ENCODE measurements at regions not wholly inside any gene's neighbourhood (a gene's known extent, or its start where the extent isn't known, plus 50 kb on each side); places are given as distances from the start of the nearest gene placed in this dataset.

DNA sequence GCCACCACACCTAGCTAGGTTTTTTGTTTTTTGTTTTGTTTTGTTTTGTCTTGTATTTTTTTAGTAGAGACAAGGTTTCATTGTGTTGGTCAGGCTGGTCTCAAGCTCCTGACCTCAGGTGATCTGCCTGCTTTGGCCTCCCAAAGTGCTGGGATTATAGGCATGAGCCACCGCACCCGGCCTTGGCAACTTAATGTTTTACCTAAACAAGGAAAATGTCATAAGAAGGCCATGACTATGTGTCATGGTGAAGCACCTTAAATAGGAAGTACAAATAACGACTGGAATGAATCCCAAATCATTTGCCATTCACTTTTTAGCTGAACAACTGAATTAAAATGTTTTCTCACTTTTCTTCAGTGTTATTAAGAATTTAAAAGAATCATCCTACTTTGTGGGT, 465.2 kb downstream of the KCTD12 start:
- TF ChIP-seq EP300 (IDR thresholded peaks at IDR 0.05), result no peak
- no peak for TF ChIP-seq POLR2A (IDR thresholded peaks at IDR 0.05)
- TF ChIP-seq, protein P1, sequence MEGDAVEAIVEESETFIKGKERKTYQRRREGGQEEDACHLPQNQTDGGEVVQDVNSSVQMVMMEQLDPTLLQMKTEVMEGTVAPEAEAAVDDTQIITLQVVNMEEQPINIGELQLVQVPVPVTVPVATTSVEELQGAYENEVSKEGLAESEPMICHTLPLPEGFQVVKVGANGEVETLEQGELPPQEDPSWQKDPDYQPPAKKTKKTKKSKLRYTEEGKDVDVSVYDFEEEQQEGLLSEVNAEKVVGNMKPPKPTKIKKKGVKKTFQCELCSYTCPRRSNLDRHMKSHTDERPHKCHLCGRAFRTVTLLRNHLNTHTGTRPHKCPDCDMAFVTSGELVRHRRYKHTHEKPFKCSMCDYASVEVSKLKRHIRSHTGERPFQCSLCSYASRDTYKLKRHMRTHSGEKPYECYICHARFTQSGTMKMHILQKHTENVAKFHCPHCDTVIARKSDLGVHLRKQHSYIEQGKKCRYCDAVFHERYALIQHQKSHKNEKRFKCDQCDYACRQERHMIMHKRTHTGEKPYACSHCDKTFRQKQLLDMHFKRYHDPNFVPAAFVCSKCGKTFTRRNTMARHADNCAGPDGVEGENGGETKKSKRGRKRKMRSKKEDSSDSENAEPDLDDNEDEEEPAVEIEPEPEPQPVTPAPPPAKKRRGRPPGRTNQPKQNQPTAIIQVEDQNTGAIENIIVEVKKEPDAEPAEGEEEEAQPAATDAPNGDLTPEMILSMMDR (IDR thresholded peaks at IDR 0.05), result no peak
- WGBS, 3 donors, result 78 to 96% (median 94%) methylated on average over 3 of the region's 3 CpGs
- no peak for DNase-seq
- H3K36me3 ChIP-seq, result no peaks in the 10 kb centered on the region
- H3K27me3 ChIP-seq, result no peaks in the 10 kb centered on the region
- intact Hi-C loops (cut with DNase I), result no loop called here
- H3K9me3 ChIP-seq, result no peaks in the 10 kb centered on the region
- H3K27ac ChIP-seq, result no peak overlapping the region
- H3K4me3 ChIP-seq, result no peak overlapping the region
- no peaks in the 10 kb centered on the region for H3K4me1 ChIP-seq (ENCODE audit: insufficient read depth)

DNA sequence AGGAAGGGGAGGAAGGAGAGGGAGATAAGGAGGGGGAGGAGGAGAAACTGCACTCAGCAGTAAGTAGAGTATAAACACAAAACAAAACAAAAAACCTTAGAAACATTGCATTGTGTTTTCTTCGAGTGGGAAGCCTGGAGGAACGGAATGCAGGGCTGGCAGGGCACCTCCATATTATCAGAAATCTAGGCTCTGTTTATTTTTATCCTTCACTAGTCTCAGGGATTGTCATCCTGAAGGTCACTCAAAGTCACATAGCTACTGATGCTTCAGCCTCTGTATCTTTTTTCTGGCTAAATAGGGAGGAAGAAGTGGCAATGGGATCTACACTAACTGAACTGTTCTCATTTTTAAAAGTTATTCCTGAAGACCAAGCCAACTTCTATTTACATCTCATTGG, 467.8 kb downstream of the KCTD12 start:
- H3K27me3 ChIP-seq, result no peaks in the 10 kb centered on the region
- TF ChIP-seq EP300 (IDR thresholded peaks at IDR 0.05), result no peak
- TF ChIP-seq POLR2A (IDR thresholded peaks at IDR 0.05), result no peak
- TF ChIP-seq, protein P1 (IDR thresholded peaks at IDR 0.05), result no peak
- no peaks in the 10 kb centered on the region for H3K9me3 ChIP-seq
- H3K4me1 ChIP-seq (ENCODE audit: insufficient read depth), result no peaks in the 10 kb centered on the region
- 22 to 25% (median 22%) methylated on average over 2 of the region's 2 CpGs for WGBS, 3 donors
- no peak for DNase-seq
- intact Hi-C loops (cut with DNase I), result no loop called here
- no peak overlapping the region for H3K4me3 ChIP-seq
- H3K36me3 ChIP-seq, result no peaks in the 10 kb centered on the region
- H3K27ac ChIP-seq, result no peak overlapping the region

DNA sequence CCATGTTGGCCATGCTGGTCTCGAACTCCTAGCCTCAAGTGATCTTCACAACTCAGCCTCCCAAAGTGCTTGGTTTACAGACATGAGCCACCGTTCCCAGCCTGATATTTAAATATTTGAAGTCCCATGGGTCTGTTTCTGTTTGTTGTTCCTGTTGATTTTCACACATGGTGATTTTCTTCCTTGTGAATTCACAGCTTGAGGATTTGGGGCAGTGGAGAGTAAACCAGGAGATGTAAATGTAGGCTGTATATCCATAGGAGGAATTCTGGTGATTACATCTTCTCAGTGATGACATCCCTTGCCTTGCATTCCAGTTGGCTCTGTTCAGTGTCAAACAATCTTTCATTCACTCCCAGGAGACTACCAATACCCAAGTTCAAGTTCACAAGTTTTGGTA, 471.9 kb downstream of the KCTD12 start:
- 77 to 90% (median 80%) methylated on average over 2 of the region's 2 CpGs for WGBS, 3 donors
- no peak overlapping the region for H3K27ac ChIP-seq
- H3K4me1 ChIP-seq (ENCODE audit: insufficient read depth), result no peaks in the 10 kb centered on the region
- H3K27me3 ChIP-seq, result no peaks in the 10 kb centered on the region
- TF ChIP-seq EP300 (IDR thresholded peaks at IDR 0.05), result no peak
- no peak for TF ChIP-seq POLR2A (IDR thresholded peaks at IDR 0.05)
- TF ChIP-seq, protein P1 (IDR thresholded peaks at IDR 0.05), result no peak
- no peaks in the 10 kb centered on the region for H3K36me3 ChIP-seq
- H3K9me3 ChIP-seq, result no peaks in the 10 kb centered on the region
- H3K4me3 ChIP-seq, result no peak overlapping the region
- intact Hi-C loops (cut with DNase I), result no loop called here
- DNase-seq, result no peak

DNA sequence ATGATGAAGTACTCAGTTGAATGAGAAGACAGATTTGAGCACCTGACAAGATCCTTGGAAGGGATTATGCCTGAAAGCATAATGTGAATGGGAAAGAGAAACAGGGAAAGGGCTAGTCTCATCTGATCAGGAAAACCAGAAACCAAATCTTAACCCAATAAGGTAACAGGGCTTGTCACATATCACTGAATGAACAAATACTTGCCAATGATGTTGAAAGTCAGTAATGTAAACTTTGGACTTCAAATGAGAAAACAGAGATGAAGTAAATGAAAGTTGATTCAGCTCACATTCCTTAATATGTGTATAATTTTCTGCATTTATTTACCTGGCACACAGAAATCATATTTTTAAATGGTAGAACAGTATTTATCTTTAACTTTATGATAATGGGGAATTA, 480.0 kb downstream of the KCTD12 start:
- TF ChIP-seq, protein P1 (IDR thresholded peaks at IDR 0.05), result no peak
- TF ChIP-seq POLR2A (IDR thresholded peaks at IDR 0.05), result no peak
- TF ChIP-seq EP300 (IDR thresholded peaks at IDR 0.05), result no peak
- Histone ChIP-seq H3K4me3 (no peak overlapping the region), H3K4me1 (ENCODE audit: insufficient read depth) (no peaks in the 10 kb centered on the region), H3K9me3 (no peaks in the 10 kb centered on the region), H3K27me3 (no peaks in the 10 kb centered on the region), H3K36me3 (no peaks in the 10 kb centered on the region), H3K27ac (no peak overlapping the region)
- intact Hi-C loops (cut with DNase I), result no loop called here
- DNase-seq, result no peak

DNA sequence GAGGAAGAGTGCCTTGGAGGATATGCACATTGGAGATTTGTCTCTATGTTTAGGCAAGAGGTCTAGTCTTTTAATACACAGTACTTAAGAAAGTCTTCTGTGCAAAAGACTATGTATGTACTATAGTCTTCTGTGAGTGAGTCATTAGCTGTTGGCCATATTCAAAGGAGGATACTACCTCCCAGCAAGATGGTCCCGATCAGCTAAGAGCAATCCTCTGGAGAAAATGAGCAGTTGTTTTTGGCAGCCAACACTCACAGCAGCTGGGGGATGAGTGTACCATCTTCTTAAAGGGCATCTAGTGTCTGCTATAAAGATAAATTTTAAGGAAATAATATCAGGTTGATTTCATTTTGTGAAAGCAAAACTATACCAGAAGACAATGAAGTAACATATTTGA, 487.8 kb downstream of the KCTD12 start:
- no peaks in the 10 kb centered on the region for H3K36me3 ChIP-seq
- no peaks in the 10 kb centered on the region for H3K9me3 ChIP-seq
- H3K27ac ChIP-seq, result no peak overlapping the region
- no peak overlapping the region for H3K4me3 ChIP-seq
- intact Hi-C loops (cut with DNase I), result no loop called here
- whole genome bisulfite sequencing, 3 donors, result 38 to 58% (median 53%) methylated on average over 1 of the region's 1 CpG
- no peak for TF ChIP-seq EP300 (IDR thresholded peaks at IDR 0.05)
- DNase-seq, result no peak
- no peaks in the 10 kb centered on the region for H3K4me1 ChIP-seq (ENCODE audit: insufficient read depth)
- H3K27me3 ChIP-seq, result no peaks in the 10 kb centered on the region

All from ovary (tissue), 7 donors.